Uterus (tissue), 3 donors: ENCODE measurements at regions not wholly inside any gene's neighbourhood (a gene's known extent, or its start where the extent isn't known, plus 50 kb on each side); places are given as distances from the start of the nearest gene placed in this dataset.

Source experiments
- DNase-seq, 2 donors: peaks; one replicate each; pipeline ENCODE4 v3.0.0-alpha.2; 2019 to 2020
- H3K27ac ChIP-seq, 2 donors: fragments of 200-600 bp; sonication (generic); 1 replicate in 1 of 2; 2 replicates in 1 of 2; pipeline ENCODE4 v1.5.1; 2016 to 2018
- H3K27me3 ChIP-seq, 2 donors: fragments of 200-600 bp; sonication (generic); one replicate each; pipeline ENCODE4 v1.5.1; 2018 to 2019; ENCODE audit warnings: control low read depth in 1 of 2
- H3K36me3 ChIP-seq, 2 donors: fragments of 200-600 bp; sonication (generic); one replicate each; pipeline ENCODE4 v1.5.1; 2019; ENCODE audit warnings: control low read depth in 1 of 2
- H3K4me1 ChIP-seq, 2 donors: fragments of 200-600 bp; sonication (generic); one replicate each; pipeline ENCODE4 v1.5.1; 2018 to 2019; ENCODE audit warnings: control low read depth in 1 of 2
- H3K4me3 ChIP-seq, 2 donors: fragments of 200-600 bp; sonication (generic); 1 replicate in 1 of 2; 2 replicates in 1 of 2; pipeline ENCODE4 v1.5.1; 2018 to 2019; ENCODE audit warnings: mild to moderate bottlenecking in 1 of 2
- H3K9me3 ChIP-seq, 2 donors: fragments of 200-600 bp; sonication (generic); one replicate each; pipeline ENCODE4 v1.5.1; 2019; ENCODE audit warnings: control low read depth in 1 of 2
- POLR2A ChIP-seq, 2 donors: fragments of 450-650 bp; IDR thresholded peaks; one replicate each; pipeline ENCODE4 v1.6.1; 2016; ENCODE audit warnings: antibody characterized with exemption in 2 of 2, mild to moderate bottlenecking in 1 of 2, moderate library complexity in 1 of 2
- intact Hi-C: fragments of 100-400 bp; cut with DNase I; formaldehyde crosslinking; loops from one replicate; pipeline ENCODE4 v1.15.1; 2023; ENCODE audit warnings: low total_unique reads
- TF ChIP-seq, protein P1 (sequence below), 4 experiments: fragments of 200-600 bp in 2 of 4; fragments of 450-650 bp in 2 of 4; sonication (generic) in 2 of 4; IDR thresholded peaks; one replicate each; pipeline ENCODE4 v1.5.1; 2016 to 2019; ENCODE audit warnings: antibody characterized with exemption in 4 of 4, mild to moderate bottlenecking in 2 of 4, moderate library complexity in 1 of 4
- donor health status: DM: yes; HTN: yes; CAD: no.

DNA sequence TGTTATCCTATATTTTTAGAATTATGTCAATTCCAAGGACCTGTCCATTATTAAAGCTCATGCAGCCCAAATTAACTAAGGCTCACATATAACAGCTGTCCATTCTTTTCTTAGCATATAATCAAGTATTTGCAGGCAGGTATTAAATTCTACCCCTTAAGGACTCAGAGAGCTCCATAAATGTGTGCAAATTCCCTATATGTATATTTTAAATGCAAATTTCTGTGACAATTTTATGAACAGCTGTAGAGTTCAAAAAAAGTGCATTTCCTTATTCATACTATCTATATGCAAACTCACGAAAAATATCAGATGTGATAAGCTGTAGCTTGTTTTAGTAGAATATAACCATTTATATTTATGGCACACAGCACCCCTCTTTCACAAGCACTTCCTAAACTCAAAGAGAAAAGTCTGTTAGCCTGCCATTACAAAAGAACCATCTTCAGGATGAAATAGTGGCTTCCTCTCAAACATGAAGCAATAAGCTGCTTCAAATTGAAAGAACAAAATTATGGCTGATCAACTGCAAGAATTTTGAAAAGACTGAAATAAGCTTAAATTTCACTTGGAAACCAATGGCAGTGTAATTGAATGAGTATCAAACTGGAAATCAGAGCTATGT lies 155.0 kb upstream of the REG3G start:
- H3K9me3 ChIP-seq = no peaks in the 10 kb centered on the region
- no peak for DNase-seq
- H3K4me1 ChIP-seq = no peaks in the 10 kb centered on the region
- H3K27ac ChIP-seq = no peak overlapping the region
- H3K4me3 ChIP-seq = no peak overlapping the region
- intact Hi-C loops = no loop called here
- no peak for TF ChIP-seq POLR2A (IDR thresholded peaks at IDR 0.05)
- TF ChIP-seq, protein P1, sequence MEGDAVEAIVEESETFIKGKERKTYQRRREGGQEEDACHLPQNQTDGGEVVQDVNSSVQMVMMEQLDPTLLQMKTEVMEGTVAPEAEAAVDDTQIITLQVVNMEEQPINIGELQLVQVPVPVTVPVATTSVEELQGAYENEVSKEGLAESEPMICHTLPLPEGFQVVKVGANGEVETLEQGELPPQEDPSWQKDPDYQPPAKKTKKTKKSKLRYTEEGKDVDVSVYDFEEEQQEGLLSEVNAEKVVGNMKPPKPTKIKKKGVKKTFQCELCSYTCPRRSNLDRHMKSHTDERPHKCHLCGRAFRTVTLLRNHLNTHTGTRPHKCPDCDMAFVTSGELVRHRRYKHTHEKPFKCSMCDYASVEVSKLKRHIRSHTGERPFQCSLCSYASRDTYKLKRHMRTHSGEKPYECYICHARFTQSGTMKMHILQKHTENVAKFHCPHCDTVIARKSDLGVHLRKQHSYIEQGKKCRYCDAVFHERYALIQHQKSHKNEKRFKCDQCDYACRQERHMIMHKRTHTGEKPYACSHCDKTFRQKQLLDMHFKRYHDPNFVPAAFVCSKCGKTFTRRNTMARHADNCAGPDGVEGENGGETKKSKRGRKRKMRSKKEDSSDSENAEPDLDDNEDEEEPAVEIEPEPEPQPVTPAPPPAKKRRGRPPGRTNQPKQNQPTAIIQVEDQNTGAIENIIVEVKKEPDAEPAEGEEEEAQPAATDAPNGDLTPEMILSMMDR (IDR thresholded peaks at IDR 0.05) = no peak
- H3K27me3 ChIP-seq = no peaks in the 10 kb centered on the region
- H3K36me3 ChIP-seq = no peaks in the 10 kb centered on the region

DNA sequence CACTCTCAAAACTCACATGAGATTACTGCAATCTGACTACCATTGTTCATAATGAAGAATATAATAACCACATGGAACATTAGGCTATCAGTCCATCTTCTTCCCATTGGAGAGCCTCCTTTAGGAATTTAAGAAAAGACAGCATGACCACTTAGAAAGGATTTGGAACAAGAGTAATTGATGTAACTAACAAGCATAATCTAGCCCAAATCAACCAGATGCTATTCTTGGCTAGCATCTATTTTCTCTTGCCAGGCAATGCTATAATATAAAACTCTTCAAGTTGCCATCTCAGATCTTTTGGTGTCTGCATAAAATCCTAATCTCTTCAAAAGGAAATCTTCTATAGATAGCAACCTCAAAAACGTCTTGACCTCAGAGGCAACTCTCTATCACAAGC lies 152.0 kb upstream of the REG3G start:
- Histone ChIP-seq H3K4me3 (no peak overlapping the region), H3K27ac (no peak overlapping the region), H3K4me1 (no peaks in the 10 kb centered on the region), H3K36me3 (no peaks in the 10 kb centered on the region), H3K9me3 (no peaks in the 10 kb centered on the region), H3K27me3 (no peaks in the 10 kb centered on the region)
- intact Hi-C loops = no loop called here
- TF ChIP-seq, protein P1 (IDR thresholded peaks at IDR 0.05) = no peak
- no peak for TF ChIP-seq POLR2A (IDR thresholded peaks at IDR 0.05)
- no peak for DNase-seq

DNA sequence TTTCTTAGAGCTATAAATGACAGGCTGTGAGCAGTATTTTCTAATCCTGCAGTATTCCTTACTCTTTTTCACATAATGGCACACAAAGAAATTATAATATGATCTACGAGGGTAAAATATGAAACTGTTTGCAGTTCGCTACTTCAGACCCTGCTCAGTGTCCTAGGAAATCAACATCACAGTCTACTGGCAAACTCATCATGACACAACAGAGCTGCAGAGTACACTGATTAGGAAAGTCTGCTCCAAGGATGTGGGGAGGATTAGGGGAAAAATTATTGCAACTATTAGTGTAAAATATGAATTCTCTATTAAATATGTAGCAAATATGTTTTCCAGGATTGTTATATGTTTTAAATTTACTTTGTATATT lies 149.2 kb upstream of the REG3G start:
- Histone ChIP-seq H3K9me3 (no peaks in the 10 kb centered on the region), H3K4me1 (no peaks in the 10 kb centered on the region), H3K4me3 (no peak overlapping the region), H3K27ac (no peak overlapping the region), H3K36me3 (no peaks in the 10 kb centered on the region), H3K27me3 (no peaks in the 10 kb centered on the region)
- intact Hi-C loops = no loop called here
- DNase-seq = no peak
- no peak for TF ChIP-seq POLR2A (IDR thresholded peaks at IDR 0.05)
- TF ChIP-seq, protein P1 (IDR thresholded peaks at IDR 0.05) = no peak

DNA sequence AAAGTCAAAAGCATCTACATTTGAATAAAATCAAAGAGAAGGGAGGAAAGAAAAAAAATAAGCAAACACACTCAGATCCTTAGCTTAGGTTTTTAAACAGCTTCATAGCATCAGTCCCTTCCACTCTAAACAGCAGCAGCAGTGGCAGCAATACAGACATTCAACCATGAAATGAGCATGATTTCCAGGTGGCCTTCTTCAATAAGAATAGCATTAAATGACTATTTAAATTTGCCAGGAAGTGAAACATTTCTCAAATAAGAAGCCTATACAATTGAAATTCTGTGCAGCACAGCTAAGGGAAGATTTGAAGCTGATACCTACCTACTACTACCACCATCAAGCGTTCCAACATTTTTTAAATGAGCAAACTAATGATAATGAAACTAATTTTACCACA lies 138.1 kb upstream of the REG3G start:
- Histone ChIP-seq H3K27me3 (no peaks in the 10 kb centered on the region), H3K36me3 (no peaks in the 10 kb centered on the region), H3K9me3 (no peaks in the 10 kb centered on the region), H3K27ac (no peak overlapping the region), H3K4me1 (no peaks in the 10 kb centered on the region), H3K4me3 (no peak overlapping the region)
- intact Hi-C loops = no loop called here
- TF ChIP-seq, protein P1 (IDR thresholded peaks at IDR 0.05) = no peak
- no peak for TF ChIP-seq POLR2A (IDR thresholded peaks at IDR 0.05)
- DNase-seq = no peak

DNA sequence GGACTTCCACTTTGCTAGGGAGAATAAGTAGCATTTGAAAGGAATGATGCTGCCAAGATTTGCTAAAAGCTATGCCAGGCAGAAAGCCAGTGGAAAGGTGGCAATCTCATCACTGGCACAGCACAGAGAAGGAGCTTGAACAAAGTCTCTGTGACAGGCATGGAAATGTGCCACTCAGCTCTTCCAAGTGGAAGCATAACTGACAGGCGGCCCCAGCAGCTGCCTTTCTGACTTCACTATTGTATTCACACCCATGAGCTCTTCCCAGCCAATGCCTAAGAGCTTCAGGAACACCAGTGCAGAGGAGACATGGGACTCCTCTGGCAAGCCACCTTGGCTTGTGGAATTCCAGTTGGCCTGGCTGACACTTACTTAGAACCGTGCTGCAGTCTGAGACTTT lies 134.6 kb upstream of the REG3G start:
- Histone ChIP-seq H3K27me3 (no peaks in the 10 kb centered on the region), H3K27ac (no peak overlapping the region), H3K4me1 (no peaks in the 10 kb centered on the region), H3K4me3 (no peak overlapping the region), H3K9me3 (no peaks in the 10 kb centered on the region), H3K36me3 (no peaks in the 10 kb centered on the region)
- no peak for DNase-seq
- TF ChIP-seq POLR2A (IDR thresholded peaks at IDR 0.05) = no peak
- TF ChIP-seq, protein P1 (IDR thresholded peaks at IDR 0.05) = no peak
- intact Hi-C loops = no loop called here
